GM12891 (cell line): ENCODE measurements at regions not wholly inside any gene's neighbourhood (a gene's known extent, or its start where the extent isn't known, plus 50 kb on each side); places are given as distances from the start of the nearest gene placed in this dataset.

Experiments
- PAX5 ChIP-seq: IDR thresholded peaks from 2 replicates; pipeline ENCODE4 v1.6.1; 2011; ENCODE audit warnings: low read length, moderate library complexity, mild to moderate bottlenecking; ENCODE audit not compliant: insufficient read depth, severe bottlenecking
- POLR2A ChIP-seq: IDR thresholded peaks from 2 replicates; pipeline ENCODE4 v1.6.1; 2011; ENCODE audit warnings: low read depth, low read length, control low read depth
- POLR2AphosphoS5 ChIP-seq: IDR thresholded peaks from 2 replicates; pipeline ENCODE4 v1.6.1; 2011; ENCODE audit warnings: low read depth, low read length, control low read depth
- POU2F2 ChIP-seq: IDR thresholded peaks from 2 replicates; pipeline ENCODE4 v1.6.1; 2011; ENCODE audit warnings: low read depth, mild to moderate bottlenecking, control low read depth, low read length, moderate library complexity
- SPI1 ChIP-seq: IDR thresholded peaks from 2 replicates; pipeline ENCODE4 v1.6.1; 2011; ENCODE audit warnings: low read depth, low read length, control low read depth
- TAF1 ChIP-seq: IDR thresholded peaks from 2 replicates; pipeline ENCODE4 v1.6.1; 2011; ENCODE audit warnings: low read depth, low read length, control low read depth

GRCh38 chr14:47843236-47843635 lies 167.8 kb upstream of the MDGA2 start:
- TF ChIP-seq SPI1: no peak
- TF ChIP-seq POLR2AphosphoS5: no peak
- TF ChIP-seq TAF1: no peak
- TF ChIP-seq POLR2A: no peak
- TF ChIP-seq POU2F2: no peak
- TF ChIP-seq PAX5: no peak
